GM18861 (cell line): ENCODE measurements at regions not wholly inside any gene's neighbourhood (a gene's known extent, or its start where the extent isn't known, plus 50 kb on each side); places are given as distances from the start of the nearest gene placed in this dataset.

ENCODE experiments used
- ATAC-seq: cut with Tn5 transposase; IDR thresholded peaks from one replicate; pipeline ENCODE4 v1.9.1; 2021; ENCODE audit not compliant: unreplicated experiment

DNA sequence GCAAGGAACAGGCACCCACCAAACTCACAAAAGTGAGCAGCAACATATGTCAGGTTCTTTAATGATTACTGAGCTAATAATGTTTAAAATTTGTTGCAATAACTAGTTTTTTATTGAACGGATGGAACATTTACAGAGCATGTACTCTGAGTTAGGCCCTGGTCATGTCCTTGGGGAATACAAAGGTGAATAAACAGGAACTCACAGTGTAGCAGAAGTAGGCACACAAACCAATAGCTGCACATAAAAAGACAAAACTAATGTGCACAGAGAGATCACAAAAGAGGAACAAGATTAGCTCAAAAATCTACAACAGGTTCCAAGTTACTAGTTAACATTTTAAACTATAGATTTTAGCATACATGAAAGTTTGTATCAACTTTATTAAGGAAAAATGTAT is 505.3 kb upstream of the PPP2R3A start:
- no peak for ATAC-seq

DNA sequence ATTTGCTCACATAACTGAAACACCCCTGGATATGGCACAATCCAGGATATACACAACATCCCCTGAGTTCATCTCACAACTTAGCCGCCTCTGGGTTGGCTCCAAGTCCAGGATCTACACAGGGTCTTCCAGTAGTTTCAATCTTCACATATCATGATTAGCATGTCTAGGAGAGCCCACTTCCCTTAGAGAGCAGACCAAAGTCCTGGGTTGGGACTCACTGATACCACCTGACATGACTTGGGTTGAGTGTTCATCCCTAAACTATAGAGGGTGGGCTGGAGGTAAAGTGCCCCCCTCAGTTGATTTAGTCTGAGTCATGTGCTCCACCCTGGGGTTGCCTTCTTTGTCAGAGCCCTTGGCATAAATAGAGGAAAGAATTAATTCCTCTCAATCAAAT is 493.6 kb upstream of the PPP2R3A start:
- ATAC-seq = no peak

DNA sequence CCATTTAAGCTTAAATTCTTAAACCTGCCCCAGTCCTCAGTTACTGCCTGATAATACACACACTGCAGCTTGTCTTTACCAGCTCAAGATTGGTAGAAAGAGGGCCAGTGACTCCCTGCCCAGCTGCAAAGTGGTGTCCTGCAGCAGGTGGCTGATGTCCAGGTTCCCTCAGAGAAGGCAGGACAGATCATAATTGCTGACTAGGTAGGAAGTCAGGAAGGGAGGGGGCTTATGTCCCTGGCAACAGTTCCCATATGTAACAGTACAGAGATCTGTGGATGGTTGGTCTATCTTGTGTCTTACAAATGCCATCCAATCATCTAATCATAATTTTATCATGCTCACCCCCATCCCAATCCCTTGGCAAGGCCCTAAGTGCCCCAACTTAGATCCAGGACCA is 492.1 kb upstream of the PPP2R3A start:
- no peak for ATAC-seq

DNA sequence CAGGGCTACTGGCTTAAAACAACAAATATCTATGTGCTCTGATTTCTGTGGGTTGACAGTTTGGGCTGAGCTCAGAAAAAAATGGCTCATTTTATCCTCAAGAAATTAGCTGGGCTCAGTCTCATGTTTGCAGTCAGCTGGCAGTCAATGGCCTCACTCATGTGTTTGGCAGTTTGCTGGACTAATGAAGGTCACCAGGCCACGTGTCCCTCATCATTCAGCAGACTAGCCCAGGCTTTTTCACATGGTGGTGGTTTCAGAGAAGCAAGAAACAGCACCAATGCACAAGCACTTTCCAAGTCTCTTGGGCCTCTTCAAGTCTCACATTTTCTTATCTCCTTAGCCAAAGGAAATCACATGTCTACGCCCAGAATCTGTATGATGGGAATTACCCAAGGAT is 478.3 kb upstream of the PPP2R3A start:
- ATAC-seq = no peak

DNA sequence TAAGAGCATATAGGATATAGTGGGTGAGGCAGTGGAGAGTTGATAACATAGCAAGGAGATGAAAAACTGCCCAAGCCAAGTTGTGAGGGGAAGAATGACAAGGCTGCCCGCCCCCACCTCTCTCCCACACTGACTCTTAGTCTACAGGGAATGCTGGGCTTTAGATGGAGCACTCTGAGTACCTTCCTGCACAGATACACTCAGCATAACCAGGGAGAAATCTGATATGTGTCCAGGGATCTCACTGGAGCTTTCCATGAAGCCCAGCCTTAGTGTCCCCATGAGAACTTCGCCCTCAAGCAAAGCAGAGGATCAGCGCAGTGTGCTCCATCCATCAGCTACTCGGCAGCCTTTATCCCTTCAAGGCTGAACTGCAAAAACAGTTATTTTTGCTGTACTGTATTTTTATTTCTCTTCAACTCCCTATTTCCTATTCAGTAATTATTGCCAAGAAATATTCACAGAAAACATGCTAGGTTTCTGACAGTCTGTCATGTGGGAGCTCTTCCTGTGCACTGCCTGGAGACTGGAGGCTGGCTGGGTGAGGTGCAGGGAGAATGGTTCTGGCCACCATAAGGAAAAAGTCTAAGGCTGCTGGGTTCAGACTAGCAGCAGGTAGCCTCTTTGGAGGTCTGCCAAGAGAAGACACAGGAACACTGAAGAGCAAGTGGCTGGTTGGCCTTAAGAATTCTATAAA is 475.2 kb upstream of the PPP2R3A start:
- no peak for ATAC-seq

DNA sequence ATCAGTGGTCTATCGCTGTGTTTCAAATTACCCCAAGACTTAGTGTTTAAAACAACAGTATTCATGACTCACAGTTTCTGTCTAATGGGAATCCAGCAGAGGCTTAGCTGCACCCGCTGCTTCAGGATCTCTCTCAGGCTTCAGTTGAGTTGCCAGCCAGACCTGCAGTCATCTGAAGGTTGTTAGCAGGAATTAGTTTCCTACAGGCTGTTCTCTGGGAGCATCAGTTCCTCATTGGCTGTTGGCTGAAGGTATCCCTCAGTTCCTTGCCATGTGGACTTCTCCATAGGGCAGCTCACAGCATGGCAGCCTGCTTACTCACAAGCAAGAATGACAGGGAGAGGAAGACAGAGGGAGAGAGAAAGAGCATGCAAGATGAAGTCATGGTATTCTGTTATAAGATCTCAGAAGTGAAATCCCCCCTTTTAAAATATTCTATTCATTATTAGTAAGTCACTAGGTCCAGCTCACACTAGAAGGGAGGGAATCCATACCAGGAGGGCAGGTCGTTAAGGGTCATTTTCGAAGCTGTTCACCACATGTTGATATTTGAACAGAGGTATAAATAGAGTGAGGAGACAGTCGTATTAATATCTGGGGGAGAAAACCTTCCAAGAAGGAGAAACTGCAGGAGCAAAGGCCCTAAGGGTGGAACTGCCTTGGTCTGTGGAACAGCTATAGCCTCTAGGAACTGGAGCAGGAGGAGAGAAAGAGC is 473.9 kb upstream of the PPP2R3A start:
- no peak for ATAC-seq

DNA sequence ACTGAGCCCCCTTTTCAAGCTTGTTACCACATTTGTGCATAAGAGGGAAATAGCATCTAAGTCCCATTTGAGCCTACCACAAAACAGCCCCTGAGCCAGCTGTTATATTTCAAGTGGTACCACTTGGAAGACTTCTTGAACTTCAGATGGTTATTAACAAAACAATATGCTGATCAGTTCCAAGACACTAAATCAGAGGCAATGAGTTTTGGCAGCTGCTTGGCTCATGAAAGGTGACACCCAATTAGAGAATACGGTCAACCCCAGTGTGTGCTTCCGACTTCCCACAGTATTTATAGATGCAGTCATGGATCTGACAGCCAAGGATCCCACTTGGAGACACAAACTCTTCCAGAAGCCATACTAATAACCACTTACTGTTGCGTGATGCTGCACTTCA is 469.6 kb upstream of the PPP2R3A start:
- no peak for ATAC-seq

DNA sequence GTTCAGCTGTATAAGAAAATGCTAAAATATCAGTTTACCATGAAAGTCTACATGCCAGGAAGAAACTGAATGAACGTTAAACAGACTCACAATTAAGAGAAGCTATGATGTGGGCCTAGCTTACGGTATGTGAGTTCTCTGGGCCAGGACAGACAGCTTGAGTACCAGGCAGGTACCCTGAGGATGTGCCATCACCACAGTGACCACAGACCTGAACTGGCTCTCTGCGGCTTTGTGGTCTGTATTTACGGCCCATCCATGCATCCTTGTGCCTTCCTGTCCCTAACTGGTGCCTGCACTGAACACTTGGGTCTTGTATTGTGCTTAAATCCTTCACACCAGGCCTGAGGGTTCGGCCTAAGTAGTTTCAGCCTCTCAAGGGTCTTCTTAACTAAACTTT is 467.5 kb upstream of the PPP2R3A start:
- no peak for ATAC-seq

DNA sequence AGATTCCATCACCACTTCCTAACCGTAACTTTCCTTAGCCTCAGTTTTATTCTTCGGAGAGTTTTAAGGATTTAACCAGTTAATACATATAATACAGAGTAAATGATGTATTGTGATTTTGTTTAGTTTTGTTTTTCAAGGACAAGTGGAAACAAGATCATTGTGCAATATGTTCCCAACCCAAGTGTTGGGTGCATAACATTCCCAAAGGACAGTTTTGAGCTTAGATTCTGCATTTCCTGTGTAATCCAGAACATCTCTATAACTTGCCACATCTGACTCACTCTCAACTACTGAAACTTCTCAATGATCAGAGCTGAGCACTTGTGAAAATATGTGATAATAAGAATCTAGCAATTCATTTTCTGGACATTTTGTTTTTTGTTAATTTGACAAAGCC is 466.1 kb upstream of the PPP2R3A start:
- no peak for ATAC-seq

DNA sequence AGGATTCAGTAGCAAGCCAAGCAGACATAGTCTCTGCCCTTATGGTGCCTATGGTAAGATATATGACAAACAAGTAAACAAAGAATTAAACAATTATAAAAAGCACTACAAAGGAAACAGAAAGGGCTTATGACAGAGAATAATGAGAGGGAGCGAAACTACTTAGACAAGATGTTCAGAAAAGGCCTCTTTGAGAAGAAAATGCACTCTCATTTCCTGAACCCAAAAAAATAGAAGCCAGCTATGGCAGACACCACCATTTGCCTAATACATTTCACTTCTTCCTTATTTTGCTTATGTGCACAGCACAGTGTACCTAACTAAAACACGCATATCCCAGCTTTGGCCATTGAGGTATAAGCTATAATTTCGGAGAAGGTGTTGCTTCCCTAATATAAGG is 465.5 kb upstream of the PPP2R3A start:
- ATAC-seq = no peak

DNA sequence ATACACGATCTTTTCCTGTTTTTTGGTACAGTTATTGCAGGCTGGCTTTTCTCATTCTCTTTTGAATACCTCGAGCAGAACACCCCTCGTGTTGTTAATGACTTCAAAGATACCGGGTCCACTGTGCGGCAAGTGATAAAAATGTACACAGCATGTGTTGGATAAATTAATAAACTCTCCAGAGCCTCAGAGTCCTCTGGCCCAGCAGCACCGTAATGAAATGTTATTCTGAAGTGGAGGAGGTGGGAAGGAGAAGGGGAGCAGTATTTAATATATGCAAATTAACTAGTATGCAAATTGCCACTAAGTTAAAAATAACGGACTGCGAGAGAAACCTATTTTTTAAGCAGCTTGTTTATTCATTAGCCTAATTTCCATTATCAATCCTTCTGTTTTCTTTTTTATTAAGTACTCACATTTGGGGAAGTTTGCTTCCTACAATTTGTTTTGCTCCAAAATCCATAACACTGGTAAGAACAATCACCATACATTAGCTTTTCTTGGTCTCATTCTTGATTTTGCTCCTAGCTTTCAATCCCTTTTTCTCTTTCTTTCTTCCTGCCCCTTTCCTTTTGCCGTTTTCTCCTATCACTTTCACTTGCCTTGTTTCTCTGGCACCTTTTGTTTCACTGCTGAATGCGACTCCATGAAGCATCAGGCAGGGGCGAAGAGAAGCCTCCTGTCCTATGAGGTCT is 462.3 kb upstream of the PPP2R3A start:
- ATAC-seq = no peak

DNA sequence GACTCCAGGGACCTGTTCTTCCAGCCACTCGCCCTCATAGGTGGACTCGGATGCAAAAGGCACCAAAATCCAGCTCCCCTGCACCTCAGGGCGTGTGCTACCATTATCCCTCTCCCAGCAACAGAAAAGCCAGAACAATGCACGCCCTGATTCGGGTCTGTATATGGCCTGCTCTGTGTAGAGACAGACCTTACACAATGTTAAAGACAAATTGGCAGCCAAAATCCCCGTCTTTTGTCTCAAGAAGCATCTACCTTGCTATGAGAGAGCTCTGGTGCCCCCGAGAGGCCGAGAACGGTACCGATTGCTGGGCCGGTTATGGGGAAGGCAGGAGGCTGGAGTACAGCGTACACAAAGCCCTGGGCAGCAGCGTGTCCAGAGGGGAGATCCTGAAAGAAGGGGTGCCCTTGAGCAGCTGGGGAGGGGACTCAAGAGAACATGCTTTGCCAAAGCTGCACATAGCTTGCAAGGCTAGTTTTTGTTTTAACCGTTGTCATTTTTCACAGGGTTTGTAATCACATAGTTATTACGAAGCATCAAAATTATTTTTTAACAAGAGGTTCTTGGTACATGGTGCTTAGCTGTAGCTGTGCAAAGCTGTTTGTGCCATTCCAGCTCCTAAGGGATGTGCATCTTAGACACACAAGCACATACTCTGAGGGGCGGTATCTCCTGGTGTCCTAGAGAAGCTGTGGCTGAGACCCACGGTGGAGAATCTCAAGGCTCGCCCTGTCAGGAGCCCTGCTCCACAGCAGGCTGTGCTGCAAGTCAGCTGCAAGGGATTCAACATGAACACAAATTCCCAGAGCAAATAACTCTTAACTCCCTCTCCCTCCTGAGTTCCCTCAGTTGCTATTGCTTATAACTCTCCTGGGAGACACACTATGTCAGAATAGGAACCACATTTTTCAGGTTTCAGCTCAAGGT is 461.5 kb upstream of the PPP2R3A start:
- ATAC-seq = peak; percentile 81

DNA sequence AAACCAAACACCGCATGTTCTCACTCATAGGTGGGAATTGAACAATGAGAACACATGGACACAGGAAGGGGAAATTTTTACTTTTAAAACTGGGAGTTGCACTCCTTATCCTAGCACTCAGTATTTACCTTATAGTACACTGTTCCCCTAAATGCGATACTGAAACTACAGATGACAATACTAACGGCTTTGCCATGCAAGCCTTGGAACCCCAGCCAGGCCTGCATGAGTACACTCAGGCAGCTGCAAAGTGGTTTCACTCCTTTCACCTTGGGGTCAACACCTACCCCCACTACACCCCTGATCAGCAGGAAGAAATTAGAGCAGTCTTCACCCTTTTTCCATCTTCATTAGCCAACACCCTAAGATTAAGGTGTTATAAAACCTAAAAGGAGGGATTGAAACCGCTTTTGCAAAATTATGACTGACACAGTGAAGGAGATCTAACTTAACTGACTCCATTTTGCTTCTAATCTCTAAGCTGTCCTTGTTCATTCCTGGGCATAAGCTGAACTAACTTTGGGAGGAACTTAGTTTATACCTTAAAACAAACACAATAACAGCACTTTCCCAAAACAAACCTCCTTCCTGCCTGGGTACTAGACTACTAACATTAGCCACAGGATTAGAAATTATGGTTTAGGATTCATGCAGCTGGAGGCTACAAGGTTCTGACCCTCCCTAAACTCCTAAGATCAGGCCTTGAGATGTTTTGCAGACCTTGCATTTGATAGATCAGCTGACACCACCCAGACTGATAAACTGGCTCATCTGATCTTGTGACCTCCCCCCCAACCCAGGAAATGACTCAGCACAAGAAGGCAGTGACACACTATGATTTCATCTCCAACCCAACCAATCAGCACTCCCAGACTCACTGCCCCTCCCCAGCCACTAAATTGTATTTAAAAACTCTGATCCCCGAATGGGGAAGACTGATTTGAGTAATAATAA is 452.1 kb upstream of the PPP2R3A start:
- ATAC-seq = no peak

DNA sequence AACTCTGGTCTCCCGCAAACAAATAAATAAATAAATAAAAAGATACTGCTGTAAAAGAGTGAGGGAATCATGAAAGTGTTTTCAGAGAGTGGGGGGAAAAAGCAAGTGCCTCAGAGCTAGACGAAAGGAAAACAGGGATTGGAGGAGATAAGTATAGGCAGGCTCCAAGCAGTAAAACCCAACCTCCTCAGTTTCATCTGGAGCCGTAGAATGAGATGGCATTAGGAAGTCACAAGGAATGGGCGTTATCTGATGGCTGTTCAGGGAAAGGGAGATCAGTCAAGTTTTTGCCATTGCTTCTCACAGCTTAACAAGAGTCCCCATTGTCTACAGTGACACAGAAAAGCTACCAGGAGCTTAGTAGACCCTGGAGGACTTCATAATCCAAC is 451.5 kb upstream of the PPP2R3A start:
- no peak for ATAC-seq

DNA sequence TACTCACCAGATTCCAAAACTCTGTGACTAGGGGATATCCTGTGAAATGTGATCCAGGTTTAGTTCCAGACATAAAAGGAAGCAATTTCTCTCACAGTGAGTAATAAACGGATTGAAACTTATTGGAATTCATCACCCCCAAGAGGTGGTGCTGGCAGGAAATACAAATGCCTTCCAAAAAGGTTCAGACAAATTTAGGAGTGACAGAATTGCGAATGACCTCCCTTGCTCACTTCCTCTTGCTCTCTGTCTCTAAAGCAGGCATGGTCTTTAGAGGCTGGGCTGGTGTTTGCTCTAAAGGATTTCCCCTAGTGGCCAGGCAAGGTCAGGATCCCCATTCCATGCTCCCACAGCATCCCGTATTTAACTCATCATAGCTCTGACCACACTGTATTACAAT is 449.4 kb upstream of the PPP2R3A start:
- no peak for ATAC-seq

DNA sequence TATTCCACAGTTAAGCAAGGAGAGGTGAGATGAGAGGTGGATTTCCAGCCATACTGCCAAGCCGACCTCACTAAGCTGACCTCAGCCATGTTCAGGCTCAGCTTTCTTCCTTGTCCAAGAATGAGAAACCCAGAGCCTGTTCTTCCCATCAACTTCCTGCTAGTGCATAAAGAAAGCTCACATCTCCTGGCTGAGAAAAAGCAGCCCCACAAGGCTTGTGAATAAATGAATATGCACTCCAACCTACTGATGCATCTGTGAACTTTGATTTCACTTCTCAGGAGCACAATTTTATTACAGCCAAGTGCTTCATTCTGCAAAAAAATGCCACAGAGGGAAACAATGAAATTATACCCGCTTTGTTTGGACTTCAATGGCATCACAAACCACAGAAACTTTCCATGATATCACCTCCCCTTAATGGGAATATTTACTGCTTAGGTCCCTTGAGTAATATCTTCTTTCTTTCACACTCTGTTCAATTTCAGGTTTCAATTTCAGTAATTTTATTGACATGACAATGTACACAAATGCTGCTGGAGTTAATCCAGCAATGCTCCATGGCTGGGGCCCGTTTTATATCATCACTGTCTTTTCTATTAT is 437.0 kb upstream of the PPP2R3A start:
- ATAC-seq = no peak

DNA sequence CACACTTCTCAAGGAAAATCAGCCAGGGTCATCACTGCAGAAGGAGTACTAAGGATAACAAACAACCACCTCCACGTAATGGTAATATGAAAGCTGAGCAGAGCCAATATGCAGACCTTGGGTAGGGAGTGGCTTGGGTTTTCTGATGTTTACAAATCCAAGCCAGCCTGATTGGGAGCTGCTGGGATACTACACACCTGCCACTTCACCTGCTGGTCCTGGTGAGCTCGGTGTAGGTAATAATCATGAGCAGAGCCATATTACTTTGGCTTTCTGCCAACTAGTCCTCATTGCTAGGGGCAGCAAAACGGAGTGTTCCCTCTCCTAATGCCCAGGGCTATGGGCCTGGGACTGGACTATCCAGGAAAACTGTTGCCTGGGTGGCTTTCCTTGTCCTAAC is 433.5 kb upstream of the PPP2R3A start:
- ATAC-seq = no peak

DNA sequence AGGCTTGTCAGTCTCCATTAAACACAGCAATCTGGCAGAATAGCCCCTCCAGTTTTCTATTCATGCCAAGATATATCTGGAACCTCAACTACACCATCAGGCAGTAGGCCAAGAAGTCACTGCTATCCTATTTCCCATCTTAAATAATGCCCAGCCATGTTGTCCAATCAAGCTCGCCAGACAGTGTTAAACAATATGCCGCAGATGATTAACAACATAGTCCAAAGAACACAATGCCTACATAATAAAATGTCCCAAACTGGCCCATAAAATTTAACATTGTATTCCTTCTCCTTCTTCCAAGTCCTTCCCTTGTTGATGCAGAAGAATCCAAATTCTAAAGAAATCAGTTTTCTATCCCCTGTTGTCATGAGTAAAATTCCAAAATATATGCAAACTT is 427.4 kb upstream of the PPP2R3A start:
- no peak for ATAC-seq

DNA sequence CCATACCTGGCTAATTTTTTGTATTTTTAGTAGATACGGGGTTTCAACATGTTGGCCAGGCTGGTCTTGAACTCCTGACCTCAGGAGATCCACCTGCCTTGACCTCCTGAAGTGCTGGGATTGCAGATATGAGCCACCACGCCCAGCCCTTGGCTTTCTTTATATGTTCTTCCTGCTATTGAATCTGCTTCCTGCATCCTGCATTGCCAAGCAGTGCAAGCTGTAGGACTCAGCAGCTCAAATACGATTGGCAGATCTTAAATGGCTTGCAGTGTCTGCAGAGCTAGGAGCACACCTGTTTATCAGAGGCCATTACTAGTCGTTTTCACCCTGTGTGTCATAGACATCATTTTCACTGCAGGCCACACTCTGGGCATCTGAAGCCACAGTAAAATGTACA is 426.2 kb upstream of the PPP2R3A start:
- no peak for ATAC-seq

DNA sequence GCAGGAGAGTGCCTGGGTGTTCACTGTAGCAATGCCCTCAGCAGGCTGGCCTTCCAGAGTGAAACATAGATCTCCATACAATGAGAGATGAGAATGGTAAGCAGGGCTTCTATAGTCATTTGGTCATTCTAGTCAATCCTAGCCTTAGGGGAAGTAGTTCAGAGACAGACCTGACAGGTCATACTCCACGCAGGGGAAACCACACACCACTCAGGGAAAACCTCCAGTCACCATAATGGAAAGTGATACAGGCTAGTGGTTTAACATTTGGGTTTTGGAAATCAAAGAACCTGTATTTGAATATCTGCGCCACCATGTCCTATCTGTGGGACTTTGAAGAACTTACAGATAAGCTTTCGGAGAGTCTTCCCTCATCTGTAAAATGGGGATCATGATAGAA is 425.7 kb upstream of the PPP2R3A start:
- no peak for ATAC-seq
